ENCODE measurements at regions not wholly inside any gene's neighbourhood (a gene's known extent, or its start where the extent isn't known, plus 50 kb on each side); places are given as distances from the start of the nearest gene placed in this dataset.

- WGBS = 95% methylated on average over 2 of the region's 2 CpGs
- Histone ChIP-seq H3K27me3 (ENCODE audit: control insufficient read depth in 2 of 2, insufficient read depth in 1 of 2, low read length in 1 of 2) (no peaks in the 10 kb centered on the region), H3K36me3 (ENCODE audit: control insufficient read depth in 2 of 2, insufficient read depth in 2 of 2, low read length in 1 of 2) (no peaks in the 10 kb centered on the region), H3K4me1 (ENCODE audit: control insufficient read depth in 2 of 2, insufficient read depth in 2 of 2, low read length in 2 of 2) (no peaks in the 10 kb centered on the region), H3K4me3 (ENCODE audit: low read length in 2 of 2) (no peak overlapping the region), H3K9me3 (ENCODE audit: control insufficient read depth in 2 of 2, insufficient read depth in 1 of 2, low read length in 1 of 2) (peaks cover 0 to 3% of the 10 kb centered on the region in 2 donors), H3K27ac (ENCODE audit: low read depth in 1 of 2, low read length in 1 of 2) (no peak overlapping the region)
- DNase-seq (ENCODE audit: low read depth in 6 of 9, low spot score in 9 of 9) = no peak
Measured at GRCh38 chr3:1792466-1792865, 306.2 kb upstream of the CNTN4 start.

- Histone ChIP-seq H3K36me3 (ENCODE audit: control insufficient read depth in 2 of 2, insufficient read depth in 2 of 2, low read length in 1 of 2) (no peaks in the 10 kb centered on the region), H3K4me3 (ENCODE audit: low read length in 2 of 2) (no peak overlapping the region), H3K27ac (ENCODE audit: low read depth in 1 of 2, low read length in 1 of 2) (no peak overlapping the region), H3K9me3 (ENCODE audit: control insufficient read depth in 2 of 2, insufficient read depth in 1 of 2, low read length in 1 of 2) (peaks cover 0 to 3% of the 10 kb centered on the region in 2 donors), H3K27me3 (ENCODE audit: control insufficient read depth in 2 of 2, insufficient read depth in 1 of 2, low read length in 1 of 2) (no peaks in the 10 kb centered on the region), H3K4me1 (ENCODE audit: control insufficient read depth in 2 of 2, insufficient read depth in 2 of 2, low read length in 2 of 2) (no peaks in the 10 kb centered on the region)
- 94% methylated on average over 10 of the region's 10 CpGs for WGBS
- DNase-seq (ENCODE audit: low read depth in 6 of 9, low spot score in 9 of 9) = no peak
Measured at GRCh38 chr3:1798711-1799405, 299.8 kb upstream of the CNTN4 start.

- WGBS = 94% methylated on average over 3 of the region's 3 CpGs
- H3K9me3 ChIP-seq (ENCODE audit: control insufficient read depth in 2 of 2, insufficient read depth in 1 of 2, low read length in 1 of 2) = peaks cover 0 to 20% of the 10 kb centered on the region in 2 donors
- H3K27me3 ChIP-seq (ENCODE audit: control insufficient read depth in 2 of 2, insufficient read depth in 1 of 2, low read length in 1 of 2) = no peaks in the 10 kb centered on the region
- H3K4me1 ChIP-seq (ENCODE audit: control insufficient read depth in 2 of 2, insufficient read depth in 2 of 2, low read length in 2 of 2) = no peaks in the 10 kb centered on the region
- DNase-seq (ENCODE audit: low read depth in 6 of 9, low spot score in 9 of 9) = no peak
- no peak overlapping the region for H3K27ac ChIP-seq (ENCODE audit: low read depth in 1 of 2, low read length in 1 of 2)
- no peaks in the 10 kb centered on the region for H3K36me3 ChIP-seq (ENCODE audit: control insufficient read depth in 2 of 2, insufficient read depth in 2 of 2, low read length in 1 of 2)
- H3K4me3 ChIP-seq (ENCODE audit: low read length in 2 of 2) = no peak overlapping the region
Measured at GRCh38 chr3:1805331-1805730, 293.3 kb upstream of the CNTN4 start.

- Histone ChIP-seq H3K4me1 (ENCODE audit: control insufficient read depth in 2 of 2, insufficient read depth in 2 of 2, low read length in 2 of 2) (no peaks in the 10 kb centered on the region), H3K4me3 (ENCODE audit: low read length in 2 of 2) (no peak overlapping the region), H3K27ac (ENCODE audit: low read depth in 1 of 2, low read length in 1 of 2) (no peak overlapping the region), H3K27me3 (ENCODE audit: control insufficient read depth in 2 of 2, insufficient read depth in 1 of 2, low read length in 1 of 2) (no peaks in the 10 kb centered on the region), H3K9me3 (ENCODE audit: control insufficient read depth in 2 of 2, insufficient read depth in 1 of 2, low read length in 1 of 2) (peaks cover 0 to 22% of the 10 kb centered on the region in 2 donors), H3K36me3 (ENCODE audit: control insufficient read depth in 2 of 2, insufficient read depth in 2 of 2, low read length in 1 of 2) (no peaks in the 10 kb centered on the region)
- WGBS = 95% methylated on average over 1 of the region's 1 CpG
- DNase-seq (ENCODE audit: low read depth in 6 of 9, low spot score in 9 of 9) = no peak
Measured at GRCh38 chr3:1808590-1808989, 290.1 kb upstream of the CNTN4 start.

GRCh38 chr3:1823867-1824266, 274.8 kb upstream of the CNTN4 start:
- H3K27me3 ChIP-seq (ENCODE audit: control insufficient read depth in 2 of 2, insufficient read depth in 1 of 2, low read length in 1 of 2) = no peaks in the 10 kb centered on the region
- WGBS = 74% methylated on average over 5 of the region's 5 CpGs
- no peaks in the 10 kb centered on the region for H3K36me3 ChIP-seq (ENCODE audit: control insufficient read depth in 2 of 2, insufficient read depth in 2 of 2, low read length in 1 of 2)
- DNase-seq (ENCODE audit: low read depth in 6 of 9, low spot score in 9 of 9) = no peak
- H3K9me3 ChIP-seq (ENCODE audit: control insufficient read depth in 2 of 2, insufficient read depth in 1 of 2, low read length in 1 of 2) = no peaks in the 10 kb centered on the region
- H3K4me3 ChIP-seq (ENCODE audit: low read length in 2 of 2) = no peak overlapping the region
- H3K27ac ChIP-seq (ENCODE audit: low read depth in 1 of 2, low read length in 1 of 2) = no peak overlapping the region
- no peaks in the 10 kb centered on the region for H3K4me1 ChIP-seq (ENCODE audit: control insufficient read depth in 2 of 2, insufficient read depth in 2 of 2, low read length in 2 of 2)

- 87% methylated on average over 1 of the region's 1 CpG for WGBS
- no peak for DNase-seq (ENCODE audit: low read depth in 6 of 9, low spot score in 9 of 9)
- H3K27me3 ChIP-seq (ENCODE audit: control insufficient read depth in 2 of 2, insufficient read depth in 1 of 2, low read length in 1 of 2) = no peaks in the 10 kb centered on the region
- no peaks in the 10 kb centered on the region for H3K36me3 ChIP-seq (ENCODE audit: control insufficient read depth in 2 of 2, insufficient read depth in 2 of 2, low read length in 1 of 2)
- H3K27ac ChIP-seq (ENCODE audit: low read depth in 1 of 2, low read length in 1 of 2) = no peak overlapping the region
- H3K9me3 ChIP-seq (ENCODE audit: control insufficient read depth in 2 of 2, insufficient read depth in 1 of 2, low read length in 1 of 2) = no peaks in the 10 kb centered on the region
- H3K4me3 ChIP-seq (ENCODE audit: low read length in 2 of 2) = no peak overlapping the region
- no peaks in the 10 kb centered on the region for H3K4me1 ChIP-seq (ENCODE audit: control insufficient read depth in 2 of 2, insufficient read depth in 2 of 2, low read length in 2 of 2)
Measured at GRCh38 chr3:1824359-1824758, 274.3 kb upstream of the CNTN4 start.

GRCh38 chr3:1828519-1828918, 270.1 kb upstream of the CNTN4 start:
- H3K4me1 ChIP-seq (ENCODE audit: control insufficient read depth in 2 of 2, insufficient read depth in 2 of 2, low read length in 2 of 2) = no peaks in the 10 kb centered on the region
- H3K27ac ChIP-seq (ENCODE audit: low read depth in 1 of 2, low read length in 1 of 2) = no peak overlapping the region
- 99% methylated on average over 1 of the region's 1 CpG for WGBS
- H3K27me3 ChIP-seq (ENCODE audit: control insufficient read depth in 2 of 2, insufficient read depth in 1 of 2, low read length in 1 of 2) = no peaks in the 10 kb centered on the region
- no peak overlapping the region for H3K4me3 ChIP-seq (ENCODE audit: low read length in 2 of 2)
- no peak for DNase-seq (ENCODE audit: low read depth in 6 of 9, low spot score in 9 of 9)
- H3K9me3 ChIP-seq (ENCODE audit: control insufficient read depth in 2 of 2, insufficient read depth in 1 of 2, low read length in 1 of 2) = no peaks in the 10 kb centered on the region
- H3K36me3 ChIP-seq (ENCODE audit: control insufficient read depth in 2 of 2, insufficient read depth in 2 of 2, low read length in 1 of 2) = no peaks in the 10 kb centered on the region

GRCh38 chr3:1830851-1831250, 267.8 kb upstream of the CNTN4 start:
- WGBS = 82% methylated on average over 3 of the region's 3 CpGs
- Histone ChIP-seq H3K4me1 (ENCODE audit: control insufficient read depth in 2 of 2, insufficient read depth in 2 of 2, low read length in 2 of 2) (no peaks in the 10 kb centered on the region), H3K9me3 (ENCODE audit: control insufficient read depth in 2 of 2, insufficient read depth in 1 of 2, low read length in 1 of 2) (no peaks in the 10 kb centered on the region), H3K27ac (ENCODE audit: low read depth in 1 of 2, low read length in 1 of 2) (no peak overlapping the region), H3K4me3 (ENCODE audit: low read length in 2 of 2) (no peak overlapping the region), H3K27me3 (ENCODE audit: control insufficient read depth in 2 of 2, insufficient read depth in 1 of 2, low read length in 1 of 2) (no peaks in the 10 kb centered on the region), H3K36me3 (ENCODE audit: control insufficient read depth in 2 of 2, insufficient read depth in 2 of 2, low read length in 1 of 2) (no peaks in the 10 kb centered on the region)
- no peak for DNase-seq (ENCODE audit: low read depth in 6 of 9, low spot score in 9 of 9)

- WGBS = 92% methylated on average over 3 of the region's 3 CpGs
- no peaks in the 10 kb centered on the region for H3K9me3 ChIP-seq (ENCODE audit: control insufficient read depth in 2 of 2, insufficient read depth in 1 of 2, low read length in 1 of 2)
- H3K4me1 ChIP-seq (ENCODE audit: control insufficient read depth in 2 of 2, insufficient read depth in 2 of 2, low read length in 2 of 2) = no peaks in the 10 kb centered on the region
- H3K4me3 ChIP-seq (ENCODE audit: low read length in 2 of 2) = no peak overlapping the region
- no peaks in the 10 kb centered on the region for H3K27me3 ChIP-seq (ENCODE audit: control insufficient read depth in 2 of 2, insufficient read depth in 1 of 2, low read length in 1 of 2)
- H3K36me3 ChIP-seq (ENCODE audit: control insufficient read depth in 2 of 2, insufficient read depth in 2 of 2, low read length in 1 of 2) = no peaks in the 10 kb centered on the region
- DNase-seq (ENCODE audit: low read depth in 6 of 9, low spot score in 9 of 9) = no peak
- H3K27ac ChIP-seq (ENCODE audit: low read depth in 1 of 2, low read length in 1 of 2) = no peak overlapping the region
Measured at GRCh38 chr3:1832395-1832794, 266.3 kb upstream of the CNTN4 start.
